Embryonic facial prominence (tissue), 1 donor: ENCODE measurements at regions not wholly inside any gene's neighbourhood (a gene's known extent, or its start where the extent isn't known, plus 50 kb on each side); places are given as distances from the start of the nearest gene placed in this dataset.
"Not testable (repeated sequence)": the region's sequence is repeated elsewhere in the genome, so short reads cannot be mapped to it uniquely, and the experiment has no call there.

Experiments used
- DNase-seq: peaks from one replicate; pipeline ENCODE4 v3.0.0-alpha.2; 2016; ENCODE audit errors: extremely low spot score

DNA sequence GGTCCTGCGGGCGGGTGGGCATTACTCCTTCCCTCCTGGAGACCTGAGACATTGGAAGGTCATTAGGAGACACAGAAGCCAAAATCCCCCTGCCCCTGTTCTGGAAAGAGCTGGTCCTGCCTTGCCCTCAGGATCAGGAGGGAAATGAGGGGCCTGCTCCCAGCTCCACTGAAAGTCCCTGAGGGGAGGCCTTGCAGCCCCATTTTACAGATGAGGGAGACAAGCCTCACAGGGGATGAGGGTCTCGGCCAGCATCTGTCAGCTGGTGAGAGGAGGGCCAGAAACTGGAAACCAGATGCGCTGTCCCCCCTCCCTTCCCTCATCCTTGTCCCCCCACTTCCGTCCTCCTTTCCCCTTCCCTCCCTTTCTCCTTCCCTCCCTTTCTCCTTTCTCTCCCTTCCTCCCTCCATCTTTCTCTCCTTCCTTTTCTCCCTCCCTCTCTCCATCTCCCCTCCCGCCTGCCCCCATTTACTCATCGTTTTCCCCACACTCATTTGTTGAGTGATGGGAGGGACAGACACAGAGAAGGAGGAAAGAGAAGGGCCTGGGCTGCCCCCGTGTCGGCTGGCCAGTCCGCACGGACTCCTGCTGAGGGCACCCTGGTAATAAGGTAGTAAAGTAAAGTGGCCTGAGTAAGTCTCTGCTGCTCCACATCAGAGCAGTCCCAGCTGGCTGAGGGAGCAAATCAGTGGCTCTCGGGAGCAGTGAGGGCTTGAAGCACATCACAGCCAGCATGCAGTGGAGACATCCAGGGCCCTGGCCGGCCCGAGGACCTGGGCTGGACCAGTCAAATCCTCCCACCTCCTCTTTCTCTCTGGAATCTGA is 112.4 kb upstream of the ALDH1A3 start:
- no peak for DNase-seq

DNA sequence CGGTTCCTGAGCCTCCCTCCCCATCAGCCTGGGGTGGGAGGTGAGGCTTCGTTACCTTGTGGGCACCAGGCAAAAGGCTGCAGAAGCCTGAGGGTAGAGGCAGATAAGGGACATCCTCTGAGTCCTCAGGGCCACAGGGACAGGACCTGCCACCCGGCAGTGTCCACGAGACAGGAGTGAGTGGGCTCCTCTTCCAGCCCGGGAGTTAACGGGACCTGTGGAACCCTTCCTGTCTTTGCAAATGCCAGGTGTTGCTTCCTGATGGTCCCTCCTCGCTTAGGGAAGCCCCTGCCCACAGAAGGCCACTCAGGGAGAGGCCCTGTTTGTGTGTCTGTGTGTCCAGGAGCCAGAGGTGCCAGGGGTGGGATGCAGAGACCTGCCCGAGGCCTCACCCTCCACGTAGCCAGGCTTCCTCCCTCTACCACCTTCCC is 111.1 kb upstream of the ALDH1A3 start:
- no peak for DNase-seq

DNA sequence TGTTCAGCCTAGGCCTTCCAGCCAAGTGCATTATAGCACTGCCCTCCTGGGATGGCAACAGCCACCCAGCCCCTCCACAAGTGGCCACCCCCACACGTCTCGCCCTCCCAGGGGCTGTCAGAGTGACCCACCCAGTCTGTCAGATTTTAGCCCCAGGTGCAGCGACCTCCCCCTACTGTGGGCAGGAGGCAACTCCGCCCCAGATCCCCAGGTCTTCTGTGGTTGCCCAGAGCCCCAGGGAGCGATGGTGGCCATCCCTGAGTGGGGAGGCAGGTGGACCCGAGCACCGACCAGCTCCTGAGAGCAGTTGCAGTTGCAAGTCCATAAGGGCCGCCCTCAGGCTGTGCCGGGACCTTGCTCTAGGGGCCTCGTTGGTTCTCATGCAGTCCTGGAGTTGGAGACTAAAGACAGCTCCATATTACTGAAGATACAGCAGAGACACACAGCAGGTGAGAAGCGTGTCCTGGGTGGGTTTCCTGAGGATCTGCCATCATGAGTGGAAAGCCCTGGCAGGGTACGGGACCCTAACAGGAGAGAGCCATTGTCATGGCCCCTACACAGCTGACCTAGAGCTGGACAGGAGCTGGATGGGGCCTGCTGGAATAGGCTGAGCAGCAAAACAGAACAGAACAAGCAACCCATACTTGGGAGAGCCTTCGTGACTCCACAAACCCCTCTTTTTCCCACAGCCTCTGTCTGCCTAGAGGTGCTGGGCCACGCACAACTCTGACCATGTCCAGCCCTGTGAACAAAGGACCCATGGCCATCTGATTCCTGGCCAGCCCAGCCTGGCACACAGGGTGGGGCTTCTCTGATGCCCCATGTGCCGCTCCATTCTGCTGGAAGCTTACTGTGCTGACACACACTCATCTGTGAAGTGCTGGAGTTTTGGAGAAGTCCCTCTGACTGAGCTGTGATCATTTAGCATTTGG is 110.3 kb upstream of the ALDH1A3 start:
- no peak for DNase-seq

DNA sequence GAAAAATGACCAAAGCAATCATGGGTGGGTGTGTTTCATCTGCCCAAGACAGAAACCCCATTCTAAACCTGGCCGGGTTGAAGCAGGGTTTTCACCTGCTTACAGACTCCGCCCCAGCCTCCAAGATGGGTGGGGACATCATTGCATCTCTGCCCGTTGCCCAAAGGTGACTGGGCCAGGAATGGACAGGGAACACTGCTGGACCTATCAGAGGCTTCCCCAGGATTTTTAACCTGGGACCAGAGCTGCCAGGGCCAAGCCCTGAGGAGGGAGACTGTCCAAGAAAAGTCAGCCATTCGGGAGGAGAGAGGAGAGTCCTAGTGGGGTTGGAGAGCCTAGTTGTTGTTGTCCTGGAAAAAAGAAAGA is 109.7 kb upstream of the ALDH1A3 start:
- no peak for DNase-seq

DNA sequence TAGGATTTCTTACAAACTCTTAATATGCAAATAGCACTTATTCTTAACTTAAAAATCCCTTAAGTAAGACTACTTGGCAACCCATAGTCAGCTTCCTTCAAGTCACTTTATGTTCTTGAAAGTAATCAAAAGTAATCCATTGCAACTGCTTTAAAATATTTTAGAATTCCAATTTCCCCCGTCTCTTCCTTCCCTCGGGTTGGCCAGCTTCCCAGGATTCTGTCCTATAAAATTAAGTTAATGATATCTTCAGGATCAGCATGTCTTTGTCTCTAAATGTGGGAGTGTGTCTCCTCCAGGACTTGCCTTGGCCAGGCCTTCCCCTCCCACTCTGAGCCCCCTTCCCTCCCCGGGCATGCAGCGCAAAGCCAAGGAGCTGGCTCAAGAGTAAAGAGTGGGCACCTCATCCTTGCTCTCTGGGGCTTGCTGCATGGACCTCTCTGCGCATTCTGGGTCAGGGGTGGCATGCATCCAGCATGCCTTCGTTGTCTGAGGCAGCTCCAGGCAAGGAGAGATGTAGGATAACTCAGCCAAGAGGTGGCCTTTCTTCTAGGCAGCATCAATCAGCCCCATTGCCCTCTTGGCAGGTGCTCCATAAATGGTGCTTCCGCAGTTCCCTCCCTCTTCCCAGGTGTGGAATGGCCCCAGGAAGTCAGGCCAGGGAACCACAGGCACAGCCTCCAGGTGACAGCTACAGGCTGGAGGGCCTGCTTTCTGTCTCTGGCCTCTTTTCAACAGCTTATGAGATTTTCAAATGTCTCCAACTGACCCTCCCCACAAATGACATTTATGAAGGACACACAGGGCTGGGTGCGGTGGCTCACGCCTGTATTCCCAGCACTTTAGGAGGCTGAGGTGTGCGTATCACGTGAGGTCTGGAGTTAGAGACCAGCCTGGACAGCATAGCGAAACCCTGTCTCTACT is 108.7 kb upstream of the ALDH1A3 start:
- DNase-seq, result peak; percentile 20

DNA sequence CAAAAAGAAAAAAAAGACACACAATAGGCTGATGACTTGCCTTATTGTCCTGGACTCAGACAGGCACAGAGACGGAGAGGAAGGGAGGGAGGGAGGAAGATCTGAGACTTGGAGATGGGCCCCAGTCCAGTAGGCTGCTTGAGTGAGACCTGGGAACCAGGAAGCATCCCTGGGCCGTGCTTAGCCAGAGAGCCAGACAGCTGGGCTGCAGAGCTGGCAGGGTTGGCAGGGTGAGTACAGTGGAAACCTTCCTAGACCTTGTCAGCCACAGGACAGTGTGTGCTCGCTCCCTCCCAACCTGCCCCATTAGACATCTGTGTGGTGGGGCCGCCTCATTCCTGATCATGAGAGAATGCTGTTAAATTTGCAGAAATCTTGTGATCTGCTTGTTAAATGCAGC is 107.9 kb upstream of the ALDH1A3 start:
- DNase-seq, result no peak

DNA sequence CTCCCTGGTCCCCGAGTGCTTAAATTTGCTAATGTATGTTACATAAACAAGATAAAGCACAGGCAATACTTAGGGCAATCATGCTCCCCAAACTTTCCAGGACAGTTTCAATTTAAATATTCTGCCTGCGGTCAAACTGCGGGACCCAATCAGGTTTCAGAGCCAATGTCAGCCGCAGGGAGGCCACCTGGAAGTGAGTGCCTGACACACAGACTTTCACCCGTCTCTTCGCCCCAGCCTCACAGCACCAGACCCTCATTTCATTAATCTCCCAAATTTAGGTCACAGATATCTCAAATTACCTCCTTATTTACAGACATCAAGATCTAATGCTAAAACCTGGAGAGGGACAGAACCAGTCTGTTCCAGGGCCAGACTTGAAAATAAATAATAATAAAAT is 107.2 kb upstream of the ALDH1A3 start:
- DNase-seq, result no peak

DNA sequence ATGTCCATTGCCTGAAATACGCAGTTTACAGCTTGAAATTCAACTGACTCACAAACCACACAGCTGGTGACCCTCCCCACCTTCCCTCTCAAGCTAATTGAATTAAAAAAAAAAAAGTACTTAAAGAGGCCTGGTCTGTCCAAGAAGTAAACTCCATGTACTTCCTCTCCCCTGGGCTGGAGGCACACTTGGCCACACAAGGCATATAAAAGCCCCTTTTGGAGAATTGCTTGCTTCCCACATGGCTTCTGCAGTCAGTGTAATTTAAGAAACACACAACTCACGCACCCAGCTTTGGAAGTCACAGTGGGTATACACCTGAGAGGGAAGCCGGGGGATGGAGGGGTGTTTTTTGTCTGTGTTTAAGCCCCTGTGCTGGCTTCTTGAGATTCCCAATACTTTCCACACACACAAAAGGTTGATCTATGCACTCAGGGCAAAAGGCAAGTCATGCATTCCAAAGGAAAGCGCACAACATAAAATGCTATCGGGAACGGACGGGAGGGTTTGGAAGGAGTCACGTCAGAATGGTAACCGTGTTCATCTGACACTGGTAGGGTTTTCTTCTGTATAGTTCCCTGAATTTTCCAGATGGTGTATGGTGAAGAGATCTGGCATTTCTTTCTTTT is 106.6 kb upstream of the ALDH1A3 start:
- no peak for DNase-seq

DNA sequence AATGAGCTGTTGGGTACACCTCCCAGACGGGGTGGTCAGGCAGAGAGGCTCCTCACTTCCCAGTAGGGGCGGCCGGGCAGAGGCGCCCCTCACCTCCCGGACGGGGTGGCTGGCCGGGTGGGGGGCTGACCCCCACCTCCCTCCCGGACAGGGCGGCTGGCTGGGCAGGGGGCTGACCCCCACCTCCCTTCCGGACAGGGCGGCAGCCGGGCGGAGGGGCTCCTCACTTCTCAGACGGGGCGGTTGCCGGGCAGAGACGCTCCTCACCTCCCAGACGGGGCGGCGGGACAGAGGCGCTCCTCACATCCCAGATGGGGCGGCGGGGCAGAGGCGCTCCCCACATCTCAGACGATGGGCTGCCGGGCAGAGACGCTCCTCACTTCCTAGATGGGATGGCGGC is 105.6 kb upstream of the ALDH1A3 start:
- not testable (repeated sequence) for DNase-seq

DNA sequence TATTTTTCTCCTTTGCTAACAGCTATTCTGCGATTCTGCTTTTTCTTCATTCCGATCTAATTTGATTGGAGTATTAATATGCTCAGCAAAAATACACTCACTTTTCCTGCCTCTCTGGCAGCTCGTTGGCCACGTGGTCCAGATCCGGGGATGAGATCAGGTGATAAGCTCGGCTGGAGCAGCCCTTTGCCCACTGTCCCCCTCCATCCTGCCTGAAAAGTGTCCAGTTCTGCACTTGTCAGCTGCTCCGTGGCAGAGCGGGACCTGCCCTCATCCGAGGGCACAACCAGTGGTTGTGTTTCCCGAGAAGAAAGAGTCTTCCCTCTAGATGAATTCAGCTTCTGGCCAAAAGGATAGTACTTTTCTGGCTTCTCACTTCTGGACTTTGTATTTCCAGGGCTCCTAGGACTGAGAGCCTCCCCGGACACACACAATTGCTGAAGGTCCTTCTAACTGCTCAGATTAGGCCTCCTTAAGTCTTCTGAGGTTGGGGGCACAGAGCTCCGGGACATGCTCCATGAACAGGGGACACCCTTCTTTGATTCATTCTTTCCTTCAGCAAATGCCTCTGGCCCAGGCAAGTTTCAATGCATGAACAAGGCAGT is 103.9 kb upstream of the ALDH1A3 start:
- DNase-seq, result no peak

DNA sequence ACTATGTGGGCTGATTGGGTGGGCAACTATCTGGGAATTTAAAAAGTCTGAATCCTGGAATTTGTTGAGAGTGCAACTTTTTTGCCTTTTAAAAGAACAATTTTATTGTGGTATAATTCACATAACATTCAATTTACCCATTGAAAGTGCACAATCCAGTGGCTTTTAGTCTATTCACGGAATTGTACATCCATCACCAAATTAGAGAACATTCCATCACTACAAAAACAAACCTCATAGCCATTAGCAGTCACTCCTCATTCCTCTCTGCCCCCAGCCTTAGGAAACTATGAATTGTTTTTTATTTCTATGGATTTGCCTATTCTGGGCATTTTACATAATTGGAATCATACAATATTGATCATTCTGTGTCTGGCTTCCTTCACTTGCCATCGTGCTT is 101.8 kb upstream of the ALDH1A3 start:
- DNase-seq, result no peak

DNA sequence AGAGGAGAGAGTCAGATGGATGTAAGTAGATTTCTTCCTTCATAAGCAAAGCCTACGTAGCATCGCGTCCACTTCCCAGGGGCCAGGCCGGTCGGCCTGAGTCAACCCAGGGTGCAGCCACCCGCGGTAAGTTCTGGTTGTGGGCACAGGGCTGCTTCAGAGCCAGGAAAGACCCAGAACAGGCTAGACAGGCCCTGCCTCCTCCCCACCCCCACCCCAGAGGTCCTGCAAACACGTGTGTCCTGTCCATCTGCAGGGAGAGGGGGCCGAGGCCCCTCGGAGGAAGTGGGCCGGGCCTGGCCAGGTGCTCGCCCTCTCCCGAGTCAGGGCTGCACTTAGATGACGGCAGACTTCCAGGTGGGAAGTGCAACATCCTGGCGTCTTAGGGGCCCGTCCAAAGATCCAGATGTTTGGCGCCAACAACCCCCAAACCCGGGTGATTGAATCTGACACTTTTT is 100.8 kb upstream of the ALDH1A3 start:
- DNase-seq, result no peak

DNA sequence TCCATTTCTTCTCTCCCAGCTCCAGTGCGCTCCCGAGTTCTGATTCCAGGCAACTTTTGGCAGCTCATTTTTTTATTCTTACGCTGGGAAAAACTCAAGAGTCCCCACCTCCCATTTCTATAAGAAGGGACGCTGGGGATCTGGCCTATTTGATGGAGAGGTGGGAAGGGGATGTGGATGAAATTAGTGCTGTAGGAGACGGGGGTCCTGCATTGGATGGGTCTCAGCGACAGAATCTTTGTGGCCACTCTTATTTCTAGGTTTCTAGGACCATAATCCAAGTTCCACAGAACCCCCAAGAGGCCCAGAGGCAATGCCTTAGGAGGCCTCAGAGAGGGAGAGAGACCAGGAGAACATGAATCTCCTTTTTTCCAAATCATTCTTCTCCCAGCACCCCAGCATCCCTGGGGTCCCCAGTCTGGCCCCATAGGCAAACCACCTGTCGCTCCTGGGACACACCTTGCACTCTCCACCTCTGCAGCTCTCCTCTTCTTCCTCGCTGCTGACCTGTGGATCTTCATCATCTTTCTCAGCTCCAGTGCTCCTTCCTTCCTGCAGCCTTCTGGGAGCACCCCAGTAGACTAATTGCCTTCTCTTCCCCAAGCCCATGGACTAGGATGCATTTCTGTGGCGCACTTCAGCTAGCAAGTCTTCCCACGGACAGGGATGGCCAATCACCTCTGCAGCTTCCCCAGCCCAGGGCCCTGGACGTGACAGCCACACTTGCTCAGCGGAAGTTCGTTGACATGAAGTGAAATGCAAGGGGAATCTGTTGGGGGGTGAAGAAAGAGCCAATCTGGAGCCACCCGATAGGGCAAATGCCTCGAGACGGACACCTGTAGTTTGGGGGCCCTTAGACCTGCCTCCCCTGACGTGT is 100.1 kb upstream of the ALDH1A3 start:
- DNase-seq, result no peak

DNA sequence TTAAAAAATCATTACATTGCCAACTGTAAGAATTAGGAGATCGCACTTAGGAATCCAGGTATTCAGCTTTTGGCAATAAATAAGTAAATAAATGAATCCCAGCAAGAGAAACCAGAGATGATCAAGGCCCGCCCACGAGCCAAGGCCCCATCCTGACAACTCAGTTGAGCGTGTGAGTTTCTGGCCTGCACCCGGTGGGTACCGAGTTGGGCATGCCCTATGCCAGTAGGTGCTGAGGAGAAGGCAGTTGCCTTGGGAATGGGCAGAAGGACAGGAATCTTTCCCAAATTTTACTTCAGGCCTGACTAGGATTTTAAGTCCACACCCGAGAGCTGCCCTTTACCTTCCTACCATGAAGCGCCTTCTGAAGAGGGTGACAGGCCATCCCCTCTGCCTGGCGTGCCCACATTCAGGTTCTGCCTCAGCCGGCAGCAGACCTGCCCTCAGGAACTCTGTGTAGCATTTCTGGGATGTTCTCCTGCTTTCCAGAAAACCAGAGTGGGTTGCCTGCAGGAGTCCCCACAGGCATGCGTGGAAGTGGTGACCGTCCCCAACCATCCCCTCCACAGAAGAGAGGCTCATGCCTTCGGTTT is 99.3 kb upstream of the ALDH1A3 start:
- DNase-seq, result no peak

DNA sequence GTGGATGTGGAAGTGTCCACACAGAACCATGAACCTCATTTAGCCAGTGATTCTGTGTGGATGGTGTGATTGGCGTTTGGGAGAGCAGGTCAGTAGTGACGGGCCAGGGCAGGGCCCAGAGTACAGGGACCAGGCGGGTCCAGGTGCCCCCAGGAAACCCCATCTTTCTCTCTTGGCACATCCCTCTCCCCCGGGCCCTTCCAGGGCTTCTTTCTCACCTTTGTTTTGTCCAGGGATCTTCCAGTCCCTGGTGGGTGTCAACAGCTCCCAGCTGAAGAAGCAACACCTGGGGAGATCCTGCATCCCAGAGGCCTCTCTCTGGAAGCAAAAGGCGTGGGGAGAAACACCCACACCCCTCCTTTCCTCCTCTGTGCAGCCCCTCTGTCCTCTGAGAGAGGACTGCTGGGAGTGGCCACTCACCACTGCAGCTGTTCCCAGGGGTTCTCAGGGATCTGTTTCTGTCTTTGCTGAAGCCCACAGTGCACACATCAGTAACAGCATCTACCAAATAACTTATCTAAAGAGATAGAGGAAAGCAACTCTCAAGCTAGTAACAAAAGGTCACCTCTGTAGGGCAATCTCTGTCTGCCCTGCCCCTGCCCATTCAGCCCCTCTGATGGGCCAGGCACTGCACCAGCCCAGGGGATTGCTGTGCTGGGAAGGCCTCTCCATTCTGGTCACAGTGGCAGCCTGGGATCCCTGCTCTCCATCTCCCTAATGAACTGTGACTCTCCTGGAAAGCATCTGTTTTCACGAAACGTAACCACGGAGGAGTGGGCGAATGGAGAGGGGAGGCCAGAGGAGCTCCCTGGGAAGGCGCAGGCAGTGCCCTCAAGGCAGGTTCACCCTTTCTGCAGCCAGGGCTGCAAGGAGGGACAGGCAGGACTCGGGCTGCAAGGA is 98.3 kb upstream of the ALDH1A3 start:
- DNase-seq, result no peak

DNA sequence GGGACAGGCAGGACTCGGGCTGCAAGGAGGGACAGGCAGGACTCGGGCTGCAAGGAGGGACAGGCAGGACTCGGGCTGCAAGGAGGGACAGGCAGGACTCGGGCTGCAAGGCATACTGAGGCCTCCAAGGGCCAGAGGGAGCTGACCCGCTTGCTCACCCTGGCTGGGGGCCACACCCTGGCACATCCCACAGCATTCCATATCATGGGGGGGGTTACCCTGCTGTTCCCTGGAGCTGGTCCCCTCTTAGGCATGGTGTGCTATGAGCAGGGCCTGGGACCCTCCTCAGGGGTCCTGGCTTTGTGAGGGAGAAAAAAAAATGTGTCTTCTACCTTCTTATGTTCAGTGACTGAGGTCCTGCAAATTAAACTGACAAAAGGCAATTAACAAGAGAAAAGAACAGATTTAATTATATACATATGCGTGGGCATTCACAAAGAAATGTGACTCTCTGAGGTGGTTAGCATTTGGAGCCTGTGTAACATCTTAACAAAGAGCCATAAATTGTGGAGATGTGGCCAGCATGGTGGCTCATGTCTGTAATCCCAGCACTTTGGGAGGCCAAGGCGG is 97.6 kb upstream of the ALDH1A3 start:
- no peak for DNase-seq

DNA sequence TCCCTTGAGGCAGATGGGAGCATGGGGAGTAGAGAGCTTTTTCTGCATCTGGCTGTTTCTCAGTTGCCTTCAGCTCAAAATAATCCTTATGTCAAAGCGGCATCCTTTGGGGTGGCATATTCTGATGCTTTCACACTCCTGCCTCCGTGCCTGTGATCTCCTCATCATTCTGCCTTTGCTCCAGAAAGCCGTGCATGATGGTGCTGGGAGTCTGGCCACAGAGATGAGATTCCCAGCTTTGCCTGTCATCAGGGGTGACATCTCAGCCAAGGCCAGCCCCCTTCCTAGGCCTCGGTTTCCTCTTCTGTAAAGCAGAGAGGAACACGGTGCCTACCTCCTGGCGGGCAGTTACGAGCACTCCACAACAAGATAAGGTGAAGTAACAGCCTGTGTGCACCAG is 96.3 kb upstream of the ALDH1A3 start:
- DNase-seq, result no peak
